IMR-90 (cell line): ENCODE measurements at regions not wholly inside any gene's neighbourhood (a gene's known extent, or its start where the extent isn't known, plus 50 kb on each side); places are given as distances from the start of the nearest gene placed in this dataset.

Experiments used
- CEBPB ChIP-seq: IDR thresholded peaks from 2 replicates; pipeline ENCODE4 v1.6.1; 2012; ENCODE audit warnings: low read depth, low read length, improper control_type of control experiment
- CHD1 ChIP-seq: IDR thresholded peaks from 2 replicates; pipeline ENCODE4 v1.6.1; 2012; ENCODE audit warnings: low read depth, low read length, improper control_type of control experiment
- MXI1 ChIP-seq: IDR thresholded peaks from 2 replicates; pipeline ENCODE4 v1.6.1; 2012; ENCODE audit warnings: low read depth, mild to moderate bottlenecking, low read length, moderate library complexity, borderline replicate concordance
- NFE2L2 ChIP-seq: fragments of 150-350 bp; IDR thresholded peaks from 2 replicates; pipeline ENCODE4 v1.6.1; 2016; ENCODE audit warnings: low read depth, mild to moderate bottlenecking, low read length
- POLR2A ChIP-seq: IDR thresholded peaks from 2 replicates; pipeline ENCODE4 v1.6.1; 2012; ENCODE audit warnings: mild to moderate bottlenecking, low read depth, low read length
- RAD21 ChIP-seq: IDR thresholded peaks from 2 replicates; pipeline ENCODE4 v1.6.1; 2012; ENCODE audit warnings: low read length, improper control_type of control experiment
- RCOR1 ChIP-seq: IDR thresholded peaks from 2 replicates; pipeline ENCODE4 v1.6.1; 2012; ENCODE audit warnings: mild to moderate bottlenecking, low read length, improper control_type of control experiment; ENCODE audit not compliant: insufficient replicate concordance
- SMC3 ChIP-seq: fragments of 150-350 bp; IDR thresholded peaks from 2 replicates; pipeline ENCODE4 v1.6.1; 2016; ENCODE audit warnings: low read depth, mild to moderate bottlenecking, antibody characterized with exemption, low read length, moderate library complexity
- TF ChIP-seq, protein P1 (sequence below): conservative IDR thresholded peaks from 2 replicates; pipeline ENCODE4 v1.5.1; 2012; ENCODE audit warnings: mild to moderate bottlenecking, low read depth, low read length, improper control_type of control experiment
- TF ChIP-seq, protein P2 (sequence below): fragments of 150-350 bp; IDR thresholded peaks from 2 replicates; pipeline ENCODE4 v1.6.1; 2016; ENCODE audit warnings: low read depth, mild to moderate bottlenecking, low read length, moderate library complexity, borderline replicate concordance

DNA sequence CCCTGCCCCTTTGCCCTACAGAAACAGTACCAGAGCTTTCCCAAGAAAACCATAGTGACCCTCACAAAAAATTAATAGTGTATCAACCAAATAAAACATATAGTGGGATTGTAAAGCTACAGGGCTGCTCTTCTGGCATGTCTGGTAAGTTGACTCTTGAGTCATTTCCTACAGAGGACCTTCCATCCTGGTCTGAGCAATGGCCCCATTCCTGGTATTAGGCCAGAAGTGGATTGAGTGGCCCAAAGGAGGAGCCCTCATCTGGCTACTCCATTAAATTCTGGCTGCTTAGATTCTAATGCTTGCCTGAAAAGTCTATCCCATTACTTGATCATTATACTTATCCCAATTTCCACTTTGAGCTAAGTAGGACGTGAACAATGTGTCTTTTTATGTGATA, 150.9 kb upstream of the HMGN3 start:
- no peak for TF ChIP-seq RAD21
- no peak for TF ChIP-seq POLR2A
- TF ChIP-seq NFE2L2, result no peak
- TF ChIP-seq, protein P1, sequence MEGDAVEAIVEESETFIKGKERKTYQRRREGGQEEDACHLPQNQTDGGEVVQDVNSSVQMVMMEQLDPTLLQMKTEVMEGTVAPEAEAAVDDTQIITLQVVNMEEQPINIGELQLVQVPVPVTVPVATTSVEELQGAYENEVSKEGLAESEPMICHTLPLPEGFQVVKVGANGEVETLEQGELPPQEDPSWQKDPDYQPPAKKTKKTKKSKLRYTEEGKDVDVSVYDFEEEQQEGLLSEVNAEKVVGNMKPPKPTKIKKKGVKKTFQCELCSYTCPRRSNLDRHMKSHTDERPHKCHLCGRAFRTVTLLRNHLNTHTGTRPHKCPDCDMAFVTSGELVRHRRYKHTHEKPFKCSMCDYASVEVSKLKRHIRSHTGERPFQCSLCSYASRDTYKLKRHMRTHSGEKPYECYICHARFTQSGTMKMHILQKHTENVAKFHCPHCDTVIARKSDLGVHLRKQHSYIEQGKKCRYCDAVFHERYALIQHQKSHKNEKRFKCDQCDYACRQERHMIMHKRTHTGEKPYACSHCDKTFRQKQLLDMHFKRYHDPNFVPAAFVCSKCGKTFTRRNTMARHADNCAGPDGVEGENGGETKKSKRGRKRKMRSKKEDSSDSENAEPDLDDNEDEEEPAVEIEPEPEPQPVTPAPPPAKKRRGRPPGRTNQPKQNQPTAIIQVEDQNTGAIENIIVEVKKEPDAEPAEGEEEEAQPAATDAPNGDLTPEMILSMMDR, result no peak
- TF ChIP-seq MXI1, result no peak
- no peak for TF ChIP-seq CEBPB
- no peak for TF ChIP-seq SMC3
- no peak for TF ChIP-seq CHD1
- no peak for TF ChIP-seq RCOR1
- TF ChIP-seq, protein P2, sequence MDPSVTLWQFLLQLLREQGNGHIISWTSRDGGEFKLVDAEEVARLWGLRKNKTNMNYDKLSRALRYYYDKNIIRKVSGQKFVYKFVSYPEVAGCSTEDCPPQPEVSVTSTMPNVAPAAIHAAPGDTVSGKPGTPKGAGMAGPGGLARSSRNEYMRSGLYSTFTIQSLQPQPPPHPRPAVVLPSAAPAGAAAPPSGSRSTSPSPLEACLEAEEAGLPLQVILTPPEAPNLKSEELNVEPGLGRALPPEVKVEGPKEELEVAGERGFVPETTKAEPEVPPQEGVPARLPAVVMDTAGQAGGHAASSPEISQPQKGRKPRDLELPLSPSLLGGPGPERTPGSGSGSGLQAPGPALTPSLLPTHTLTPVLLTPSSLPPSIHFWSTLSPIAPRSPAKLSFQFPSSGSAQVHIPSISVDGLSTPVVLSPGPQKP, result no peak
